WERI-Rb-1 (cell line): ENCODE measurements at regions not wholly inside any gene's neighbourhood (a gene's known extent, or its start where the extent isn't known, plus 50 kb on each side); places are given as distances from the start of the nearest gene placed in this dataset.

Source experiments
- DNase-seq: peaks from one replicate; pipeline ENCODE4 v3.0.0-alpha.2; 2020
- H3K27ac ChIP-seq: fragments of 250-450 bp; sonication (Bioruptor Pico); 2 replicates; pipeline ENCODE4 v1.5.1; 2020; ENCODE audit warnings: mild to moderate bottlenecking, moderate library complexity
- H3K27me3 ChIP-seq: fragments of 250-450 bp; sonication (Bioruptor Pico); 2 replicates; pipeline ENCODE4 v1.5.1; 2021; ENCODE audit warnings: mild to moderate bottlenecking, low read depth, moderate library complexity; ENCODE audit not compliant: insufficient read depth, severe bottlenecking
- H3K36me3 ChIP-seq: fragments of 250-450 bp; sonication (Bioruptor Pico); 2 replicates; pipeline ENCODE4 v1.5.1; 2020; ENCODE audit warnings: mild to moderate bottlenecking, moderate library complexity
- H3K4me3 ChIP-seq: 2 replicates; pipeline ENCODE4 v1.5.1; 2011; ENCODE audit warnings: low read depth, mild to moderate bottlenecking, control low read depth, low read length
- H3K9me3 ChIP-seq: fragments of 250-450 bp; sonication (Bioruptor Pico); 2 replicates; pipeline ENCODE4 v1.5.1; 2021; ENCODE audit warnings: mild to moderate bottlenecking, moderate library complexity; ENCODE audit not compliant: severe bottlenecking
- TF ChIP-seq, protein P1 (sequence below): IDR thresholded peaks from 2 replicates; pipeline ENCODE4 v1.5.1; 2011; ENCODE audit warnings: low read depth, mild to moderate bottlenecking, control low read depth, inconsistent platforms, low read length

DNA sequence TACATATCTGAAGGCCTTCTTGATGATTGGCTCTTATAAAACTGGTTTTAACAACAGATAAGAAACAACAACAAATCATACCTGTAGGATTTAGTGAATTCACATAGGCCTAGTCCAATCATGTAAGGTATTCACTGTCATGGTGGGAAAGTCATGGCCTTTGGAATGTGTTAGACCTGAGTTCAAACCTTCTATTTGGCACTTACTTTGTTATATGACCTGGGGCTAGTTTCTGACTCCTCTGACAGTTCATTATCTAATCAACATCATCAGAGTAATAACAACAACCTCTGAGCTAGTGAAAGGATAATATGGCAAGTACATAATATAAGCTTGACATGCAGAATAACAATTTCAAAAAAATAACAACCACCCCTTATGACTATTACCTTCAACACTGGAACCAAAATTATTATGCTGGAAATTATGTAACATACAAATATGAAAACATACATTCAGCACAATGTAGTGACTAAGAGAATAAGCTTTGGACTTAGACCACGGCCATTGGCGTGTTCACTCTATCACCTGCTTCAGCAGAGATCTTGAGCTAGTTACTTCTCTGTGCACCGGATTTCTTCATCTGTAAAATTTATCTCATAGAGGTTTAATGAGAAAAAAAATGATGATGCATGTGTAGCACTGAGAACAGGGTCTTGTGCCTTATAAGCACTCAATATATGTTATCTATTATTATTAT is 597.6 kb downstream of the LMO4 start:
- H3K27me3 ChIP-seq: no peaks in the 10 kb centered on the region
- no peak for DNase-seq
- TF ChIP-seq, protein P1, sequence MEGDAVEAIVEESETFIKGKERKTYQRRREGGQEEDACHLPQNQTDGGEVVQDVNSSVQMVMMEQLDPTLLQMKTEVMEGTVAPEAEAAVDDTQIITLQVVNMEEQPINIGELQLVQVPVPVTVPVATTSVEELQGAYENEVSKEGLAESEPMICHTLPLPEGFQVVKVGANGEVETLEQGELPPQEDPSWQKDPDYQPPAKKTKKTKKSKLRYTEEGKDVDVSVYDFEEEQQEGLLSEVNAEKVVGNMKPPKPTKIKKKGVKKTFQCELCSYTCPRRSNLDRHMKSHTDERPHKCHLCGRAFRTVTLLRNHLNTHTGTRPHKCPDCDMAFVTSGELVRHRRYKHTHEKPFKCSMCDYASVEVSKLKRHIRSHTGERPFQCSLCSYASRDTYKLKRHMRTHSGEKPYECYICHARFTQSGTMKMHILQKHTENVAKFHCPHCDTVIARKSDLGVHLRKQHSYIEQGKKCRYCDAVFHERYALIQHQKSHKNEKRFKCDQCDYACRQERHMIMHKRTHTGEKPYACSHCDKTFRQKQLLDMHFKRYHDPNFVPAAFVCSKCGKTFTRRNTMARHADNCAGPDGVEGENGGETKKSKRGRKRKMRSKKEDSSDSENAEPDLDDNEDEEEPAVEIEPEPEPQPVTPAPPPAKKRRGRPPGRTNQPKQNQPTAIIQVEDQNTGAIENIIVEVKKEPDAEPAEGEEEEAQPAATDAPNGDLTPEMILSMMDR: no peak
- no peaks in the 10 kb centered on the region for H3K36me3 ChIP-seq
- H3K4me3 ChIP-seq: no peak overlapping the region
- H3K27ac ChIP-seq: no peak overlapping the region
- peaks cover 8% of the 10 kb centered on the region for H3K9me3 ChIP-seq

GRCh38 chr1:87926921-87927320 is 598.2 kb downstream of the LMO4 start:
- H3K9me3 ChIP-seq: peaks cover 12% of the 10 kb centered on the region
- TF ChIP-seq, protein P1: no peak
- no peak for DNase-seq
- no peak overlapping the region for H3K4me3 ChIP-seq
- H3K27me3 ChIP-seq: no peaks in the 10 kb centered on the region
- H3K36me3 ChIP-seq: no peaks in the 10 kb centered on the region
- H3K27ac ChIP-seq: no peak overlapping the region

- H3K27ac ChIP-seq: no peak overlapping the region
- H3K36me3 ChIP-seq: no peaks in the 10 kb centered on the region
- H3K27me3 ChIP-seq: no peaks in the 10 kb centered on the region
- peaks cover 14% of the 10 kb centered on the region for H3K9me3 ChIP-seq
- TF ChIP-seq, protein P1: no peak
- no peak for DNase-seq
- H3K4me3 ChIP-seq: no peak overlapping the region
Measured at GRCh38 chr1:87927391-87928280, 599.0 kb downstream of the LMO4 start.

DNA sequence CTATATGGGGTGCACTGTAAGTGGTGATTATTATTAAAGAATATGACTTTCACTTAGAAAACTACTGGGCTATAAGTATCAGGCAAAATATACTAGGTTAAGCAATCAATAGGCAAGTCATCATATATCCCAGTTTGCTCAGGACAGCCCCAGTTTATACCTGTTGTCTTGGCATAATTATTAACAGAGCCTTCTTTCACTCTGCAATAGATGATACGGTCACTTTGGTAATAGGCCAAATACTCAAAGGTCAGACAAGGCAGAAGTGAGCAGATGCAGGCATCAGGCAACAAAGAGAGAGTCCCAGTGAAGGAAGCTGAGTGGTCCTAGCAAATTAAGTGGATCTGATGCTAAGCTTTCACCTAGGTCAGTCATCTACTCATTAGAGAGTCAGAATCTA is 599.9 kb downstream of the LMO4 start:
- Histone ChIP-seq H3K9me3 (peaks cover 18% of the 10 kb centered on the region), H3K36me3 (no peaks in the 10 kb centered on the region), H3K27me3 (no peaks in the 10 kb centered on the region), H3K4me3 (no peak overlapping the region), H3K27ac (no peak overlapping the region)
- TF ChIP-seq, protein P1: no peak
- no peak for DNase-seq

GRCh38 chr1:87929906-87930305 is 601.2 kb downstream of the LMO4 start:
- Histone ChIP-seq H3K36me3 (no peaks in the 10 kb centered on the region), H3K4me3 (no peak overlapping the region), H3K27me3 (no peaks in the 10 kb centered on the region), H3K9me3 (peaks cover 18% of the 10 kb centered on the region), H3K27ac (no peak overlapping the region)
- DNase-seq: no peak
- TF ChIP-seq, protein P1: no peak
